Limb (tissue), 2 donors: ENCODE measurements at regions not wholly inside any gene's neighbourhood (a gene's known extent, or its start where the extent isn't known, plus 50 kb on each side); places are given as distances from the start of the nearest gene placed in this dataset.
A peak's percentile ranks its signal among the peaks of the same experiment; 100 is the strongest.
"Not testable (repeated sequence)": the region's sequence is repeated elsewhere in the genome, so short reads cannot be mapped to it uniquely, and the experiment has no call there.

Source experiments
- DNase-seq, 2 donors: peaks; one replicate each; pipeline ENCODE4 v3.0.0-alpha.2; 2016; ENCODE audit errors: extremely low spot score in 2 of 2

DNA sequence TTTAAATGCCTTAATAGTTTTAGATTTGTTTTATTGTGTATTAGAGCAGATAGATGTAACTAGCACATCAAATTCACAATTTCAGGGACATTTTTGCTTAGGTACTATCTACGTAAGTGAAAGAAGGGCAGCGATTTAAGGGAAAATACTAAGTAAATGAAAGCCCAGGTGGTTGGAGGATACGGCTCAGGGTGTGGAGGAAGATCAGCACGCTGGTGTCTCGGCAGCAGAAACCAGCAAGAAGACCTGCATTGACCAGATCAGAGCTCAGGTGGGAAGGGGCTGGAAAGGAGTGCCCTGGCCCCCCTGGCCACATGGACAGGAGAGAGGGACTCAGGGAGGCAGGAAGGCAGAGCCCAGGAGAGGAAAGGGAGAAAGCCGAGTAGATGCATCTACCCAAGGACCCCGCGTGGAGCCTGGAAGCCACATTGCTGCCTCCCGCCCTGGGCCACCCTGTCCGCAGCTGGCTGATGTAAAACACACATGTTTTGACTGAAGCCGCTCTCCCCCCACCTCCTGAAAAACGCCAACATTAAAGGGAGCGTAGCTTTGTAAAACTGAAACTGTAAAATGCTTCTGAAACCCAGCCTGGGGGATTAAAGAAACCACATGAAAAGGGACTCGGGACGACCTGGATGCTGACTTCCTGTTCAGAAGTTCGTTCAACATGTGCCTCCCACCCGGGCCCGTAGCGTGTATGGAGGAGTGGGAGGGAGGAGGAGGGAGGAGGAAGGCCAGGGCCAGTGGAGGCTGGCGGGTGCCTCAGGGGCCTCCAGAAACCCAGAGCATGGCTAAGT is 72.6 kb upstream of the TARDBP start:
- DNase-seq = peak in 1 of 2 donors; percentile 47

DNA sequence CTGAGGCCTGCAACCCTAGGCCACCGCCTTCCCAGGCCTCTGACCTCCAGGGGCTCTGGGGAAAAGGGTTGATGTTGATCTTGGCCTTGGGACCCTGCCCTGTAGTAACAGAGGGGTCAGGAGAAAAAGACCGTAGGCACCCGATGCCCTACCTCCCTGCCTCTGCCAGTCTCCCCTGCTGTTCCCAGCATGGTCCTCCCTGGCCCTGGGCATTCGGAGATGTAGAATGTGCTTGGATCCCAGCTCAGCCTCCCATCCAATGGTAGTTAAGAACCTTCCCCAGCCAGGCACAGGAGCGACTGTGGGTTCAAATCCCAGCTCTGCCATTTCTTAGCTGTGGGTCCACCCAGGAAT is 72.0 kb upstream of the TARDBP start:
- no peak for DNase-seq

DNA sequence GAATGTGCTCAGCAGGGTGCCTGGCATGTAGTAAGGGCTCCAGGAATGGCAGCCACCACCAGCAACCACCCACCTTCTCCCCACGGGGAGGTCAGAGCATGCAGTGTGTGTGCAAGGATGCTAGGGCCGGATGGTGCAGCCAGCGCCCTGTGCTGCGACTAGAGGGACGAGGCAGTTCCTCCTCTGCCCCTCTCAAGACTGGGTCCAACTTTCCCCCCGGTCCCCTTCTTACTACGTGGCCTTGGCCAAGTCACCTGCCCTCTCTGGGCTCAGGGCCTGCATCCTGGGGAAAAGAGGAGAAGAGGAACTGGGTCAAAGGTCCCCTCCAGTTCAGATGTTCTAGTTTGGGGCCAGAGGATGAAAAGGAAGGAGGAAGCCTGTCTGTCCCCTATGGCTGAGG is 71.6 kb upstream of the TARDBP start:
- DNase-seq = no peak

DNA sequence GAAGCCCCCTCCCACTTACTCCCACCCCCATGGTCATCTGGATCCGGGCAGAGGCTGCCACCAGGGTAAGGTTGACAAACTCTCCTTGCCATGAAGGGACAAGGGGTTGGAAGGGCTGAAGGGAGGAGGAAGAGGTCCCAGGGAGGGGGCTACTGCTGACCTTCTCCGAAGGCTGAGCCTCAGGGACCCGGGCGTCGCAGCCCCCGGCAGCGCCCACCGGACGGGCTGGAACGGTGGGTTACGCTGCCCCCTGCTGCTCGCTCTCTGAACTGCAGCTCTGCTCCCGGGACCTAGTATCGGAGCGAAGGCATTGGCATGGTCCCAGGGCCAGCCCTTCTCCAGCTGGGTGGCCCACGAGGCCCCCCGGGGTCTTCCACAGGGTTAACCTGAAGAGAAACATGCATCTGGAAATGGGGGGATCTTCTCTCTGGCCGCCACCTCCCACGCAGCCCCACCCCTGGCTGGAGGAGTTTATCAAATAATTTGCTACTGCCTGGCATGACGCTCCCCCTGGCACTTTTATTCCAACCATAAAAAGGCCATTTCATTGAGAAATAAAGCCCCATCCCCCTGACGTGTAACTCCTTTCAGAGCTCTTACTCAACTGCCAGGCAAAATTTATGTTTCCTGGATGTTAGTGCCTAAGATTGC is 70.4 kb upstream of the TARDBP start:
- peak; percentile 43 to 87 for DNase-seq

DNA sequence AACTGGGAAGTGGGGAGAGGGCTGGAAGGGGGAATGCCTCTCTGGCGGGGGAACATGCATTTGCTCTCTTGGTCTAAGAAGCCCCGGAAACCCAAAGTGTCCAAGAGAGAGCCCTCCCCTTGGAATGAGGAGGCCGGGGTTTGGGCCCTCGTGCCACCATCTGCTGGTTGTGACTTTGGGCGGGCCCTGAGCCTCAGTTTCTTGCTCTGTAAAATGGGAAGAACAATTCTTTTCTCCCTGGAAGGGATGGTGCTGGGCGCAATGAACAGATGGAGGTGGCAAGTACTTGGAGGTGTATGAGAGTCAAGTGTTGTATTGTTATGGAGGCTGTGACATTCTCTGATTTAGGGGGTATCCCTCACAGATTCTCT is 69.9 kb upstream of the TARDBP start:
- DNase-seq = no peak

DNA sequence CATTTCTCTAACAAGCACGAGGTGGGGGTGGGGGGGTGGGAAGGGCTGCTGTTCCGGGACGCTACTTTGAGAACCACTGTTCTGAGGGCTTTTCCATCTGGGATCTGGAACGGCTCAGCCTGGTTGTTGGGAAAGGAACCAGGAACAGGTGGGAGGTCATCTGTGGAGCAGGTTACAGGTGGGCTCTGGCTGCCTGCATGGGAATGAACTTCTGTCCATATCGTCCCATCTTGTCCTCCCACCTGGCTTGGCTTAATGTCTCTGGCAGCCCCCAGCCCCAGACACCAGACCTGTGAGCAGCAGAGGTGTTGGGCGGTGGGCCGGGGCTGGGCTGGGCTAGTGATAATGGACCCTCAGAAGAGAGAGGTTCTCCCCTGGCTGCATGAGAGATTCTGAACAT is 69.4 kb upstream of the TARDBP start:
- DNase-seq = no peak

DNA sequence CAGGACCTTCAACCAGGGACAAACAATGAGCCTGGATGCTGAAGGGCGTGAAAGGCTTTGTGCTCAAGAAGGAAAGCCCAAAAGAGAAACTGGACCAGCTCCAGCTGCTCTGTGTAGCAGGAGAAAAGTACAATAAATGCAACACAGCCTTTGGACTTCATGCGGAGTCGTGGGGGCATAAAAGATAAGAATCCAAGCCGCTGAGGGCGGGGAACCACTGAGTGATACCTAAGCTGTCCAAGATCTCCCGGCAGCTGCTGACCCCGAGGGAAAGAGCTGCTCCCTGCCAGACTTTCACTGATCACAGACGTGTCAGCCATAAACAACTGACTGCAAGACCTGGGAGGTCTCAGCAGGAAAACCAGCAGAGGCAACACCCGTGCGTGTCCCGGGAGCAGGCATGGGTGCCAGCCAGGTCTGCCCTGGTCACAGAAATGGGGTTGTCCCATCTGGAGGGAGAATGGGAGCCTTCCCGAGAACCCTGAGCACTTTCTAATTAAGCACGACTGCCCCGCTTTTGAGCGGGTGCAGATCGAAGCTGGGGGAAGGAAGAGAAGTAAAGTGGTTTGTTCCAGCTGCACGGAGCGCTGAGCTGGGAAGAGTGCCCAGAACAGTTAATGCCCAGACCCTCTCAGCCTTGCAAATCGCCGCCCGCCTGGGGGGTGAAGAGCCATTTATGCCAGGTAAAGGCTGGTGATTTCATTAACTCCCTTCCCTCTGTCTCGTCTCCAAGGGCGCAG is 68.3 kb upstream of the TARDBP start:
- DNase-seq = peak in 1 of 2 donors; percentile 33

DNA sequence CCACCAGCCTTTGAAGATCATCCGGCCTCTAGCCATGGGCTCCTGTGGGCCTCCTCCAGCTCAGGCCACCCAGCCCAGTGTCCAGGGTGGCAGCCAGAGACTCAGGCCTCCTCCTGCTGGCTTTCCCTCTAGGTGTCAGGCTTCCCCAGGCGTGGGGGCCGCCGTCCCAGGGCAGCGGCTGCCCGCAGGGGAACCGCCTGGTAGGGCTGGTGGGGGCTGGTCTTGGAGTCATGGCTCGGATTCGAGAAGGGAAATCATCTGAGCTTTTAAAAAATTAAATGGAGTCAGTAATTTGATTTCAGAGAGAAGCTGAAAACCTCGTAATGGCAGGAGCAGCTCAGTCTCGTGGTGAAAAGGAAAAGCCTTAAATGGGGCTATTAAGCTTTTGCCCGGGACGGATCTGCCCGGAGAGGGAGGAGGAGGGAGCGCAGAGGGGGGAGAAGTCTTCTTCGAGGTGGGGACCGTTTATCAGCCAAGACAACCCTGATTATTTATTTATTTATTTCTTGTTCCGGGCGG is 66.4 kb upstream of the TARDBP start:
- no peak for DNase-seq

DNA sequence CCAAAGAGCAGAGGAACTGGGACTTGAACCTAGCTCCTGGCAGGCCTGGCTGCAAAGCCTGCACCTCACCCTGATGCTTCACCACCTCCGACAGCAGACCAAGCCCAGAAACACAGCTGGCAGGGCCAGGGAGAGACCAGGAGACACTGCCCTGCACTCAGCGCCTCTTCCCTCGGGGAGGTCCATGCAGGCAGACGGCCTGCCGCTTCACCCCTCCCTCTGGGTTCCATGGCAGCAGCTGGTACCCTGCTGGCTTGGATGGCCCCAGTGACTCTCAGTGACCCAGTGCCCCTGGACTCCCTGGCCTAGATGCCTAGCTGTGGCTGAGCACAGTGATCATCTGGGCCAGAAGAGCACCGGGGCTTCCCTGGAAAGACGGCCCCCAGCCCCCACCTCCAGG is 65.3 kb upstream of the TARDBP start:
- DNase-seq = no peak

DNA sequence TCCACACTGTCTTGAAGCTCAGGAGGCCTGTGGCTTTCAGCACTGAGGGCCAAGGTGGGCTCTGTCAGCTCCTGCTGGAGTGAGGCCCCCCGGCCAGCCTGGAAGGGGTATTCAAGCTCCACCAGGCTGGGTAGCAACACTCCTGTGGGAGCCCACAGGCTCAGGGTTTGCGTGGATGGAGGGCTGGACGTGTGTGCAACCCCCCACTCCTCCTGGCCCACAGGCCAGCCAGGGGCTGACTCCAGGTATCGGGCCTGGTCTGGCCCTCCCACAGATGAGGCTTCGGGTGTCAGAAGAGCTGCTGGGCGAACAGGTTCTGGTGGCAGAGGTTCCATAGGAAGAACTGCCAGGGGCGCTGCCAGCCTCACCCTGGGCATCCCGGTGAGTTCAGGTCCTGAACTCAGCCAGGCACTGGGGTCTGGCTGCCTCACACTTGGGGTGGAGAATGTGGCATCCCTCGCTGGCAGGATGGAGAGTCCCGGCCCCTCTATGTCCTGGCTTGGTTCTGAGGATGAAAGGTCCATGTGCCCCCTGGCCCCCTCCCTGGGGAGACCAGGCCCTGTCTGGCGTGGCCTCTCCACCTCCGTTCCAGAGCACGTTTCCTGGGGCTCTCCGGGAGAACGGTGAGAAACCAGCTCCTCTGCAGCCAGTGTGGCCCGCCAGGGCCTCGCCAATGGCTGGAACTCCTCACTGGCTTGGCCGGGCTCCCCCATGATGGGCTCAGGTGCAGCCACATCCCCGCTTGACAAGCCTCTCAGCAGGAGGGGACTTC is 64.6 kb upstream of the TARDBP start:
- DNase-seq = no peak

DNA sequence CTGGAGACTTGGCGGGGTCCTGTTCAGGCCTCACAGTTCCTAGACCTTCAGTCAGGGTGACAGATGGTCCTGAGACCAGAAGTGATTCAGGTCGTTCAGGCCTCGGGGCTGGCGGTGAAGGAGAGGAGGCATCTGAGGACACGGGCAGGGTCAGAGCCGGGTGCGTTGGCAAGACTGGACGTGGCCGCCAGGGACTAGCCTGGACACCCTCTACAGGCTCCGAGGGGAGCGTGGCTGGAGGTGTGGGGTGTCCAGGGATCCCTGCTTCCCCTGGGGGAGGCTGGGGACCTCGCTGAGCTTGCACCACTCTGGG is 64.0 kb upstream of the TARDBP start:
- DNase-seq = no peak

DNA sequence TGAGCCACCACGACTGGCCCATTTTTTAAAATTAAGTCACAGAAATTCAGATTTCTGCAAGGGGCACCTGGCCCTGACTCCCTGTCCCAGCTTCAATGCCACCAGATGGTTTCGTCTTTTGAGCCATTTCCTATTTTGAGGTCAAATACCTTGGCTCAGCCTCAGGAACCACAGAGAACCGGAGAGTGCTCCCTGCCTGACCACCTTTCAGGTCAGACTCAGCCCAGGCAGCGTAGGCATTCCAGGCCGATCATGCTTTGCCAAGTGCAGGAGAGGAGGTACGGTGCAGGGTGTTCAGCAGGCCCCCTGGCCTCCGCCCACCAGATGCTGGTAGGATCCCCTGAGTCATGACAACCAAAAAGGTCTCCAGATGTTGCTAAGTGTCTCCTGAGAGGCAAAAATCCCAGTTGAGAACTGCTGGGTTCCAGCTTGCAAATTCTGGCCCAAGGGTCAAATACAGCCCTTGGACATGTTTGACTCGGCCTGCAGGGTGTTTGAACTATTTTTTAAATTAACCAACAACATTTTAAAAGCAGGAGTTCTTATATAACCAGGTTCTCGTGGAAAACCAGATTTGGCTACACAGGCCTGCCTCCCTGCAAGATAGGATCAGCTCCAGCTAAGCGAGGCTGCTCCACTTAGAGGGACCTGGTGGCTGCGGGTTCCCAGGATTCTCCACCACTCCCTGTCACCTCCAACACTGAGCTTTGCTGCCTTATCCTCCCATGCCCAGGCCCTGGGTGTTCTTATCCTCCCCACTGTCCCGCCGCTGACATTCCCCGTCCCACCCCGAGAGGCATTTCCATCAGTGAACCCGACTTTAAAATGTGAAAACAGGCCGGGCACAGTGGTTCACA is 61.9 kb upstream of the TARDBP start:
- DNase-seq = no peak

DNA sequence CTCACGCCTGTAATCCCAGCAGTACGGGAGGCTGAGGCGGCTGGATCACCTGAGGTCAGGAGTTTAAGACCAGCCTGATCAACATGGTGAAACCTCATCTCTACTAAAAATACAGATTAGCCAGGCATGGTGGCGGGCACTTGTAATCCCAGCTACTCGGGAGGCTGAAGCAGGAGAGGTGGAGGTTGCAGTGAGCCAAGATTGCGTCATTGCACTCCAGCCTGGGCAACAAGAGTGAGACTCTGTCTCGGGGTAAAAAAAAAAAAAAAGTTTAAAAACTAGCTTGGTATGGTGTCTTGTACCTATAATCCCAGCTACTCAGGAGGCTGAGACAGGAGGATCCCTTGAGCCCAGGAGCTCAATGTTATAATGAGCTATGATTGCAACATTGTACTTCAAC is 61.2 kb upstream of the TARDBP start:
- DNase-seq = not testable (repeated sequence)

DNA sequence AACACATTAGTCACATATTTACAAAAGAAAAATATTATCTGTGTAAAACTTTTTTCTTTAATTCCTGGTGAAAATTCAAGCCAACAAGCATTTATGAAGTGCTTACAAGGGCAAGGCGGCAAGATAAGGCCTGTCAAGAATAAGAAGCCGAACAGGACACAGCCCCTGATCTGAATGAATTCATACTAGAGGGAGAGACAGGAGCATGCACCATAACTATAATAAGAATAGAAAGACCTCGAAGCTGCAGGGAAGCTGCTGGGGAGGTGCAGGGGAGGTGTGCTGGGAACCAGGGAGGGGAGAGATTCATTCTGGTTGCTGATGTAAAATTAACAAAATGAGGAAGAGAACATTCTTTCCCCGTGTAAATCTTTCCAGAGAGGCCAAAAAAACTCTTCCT is 60.5 kb upstream of the TARDBP start:
- DNase-seq = no peak

DNA sequence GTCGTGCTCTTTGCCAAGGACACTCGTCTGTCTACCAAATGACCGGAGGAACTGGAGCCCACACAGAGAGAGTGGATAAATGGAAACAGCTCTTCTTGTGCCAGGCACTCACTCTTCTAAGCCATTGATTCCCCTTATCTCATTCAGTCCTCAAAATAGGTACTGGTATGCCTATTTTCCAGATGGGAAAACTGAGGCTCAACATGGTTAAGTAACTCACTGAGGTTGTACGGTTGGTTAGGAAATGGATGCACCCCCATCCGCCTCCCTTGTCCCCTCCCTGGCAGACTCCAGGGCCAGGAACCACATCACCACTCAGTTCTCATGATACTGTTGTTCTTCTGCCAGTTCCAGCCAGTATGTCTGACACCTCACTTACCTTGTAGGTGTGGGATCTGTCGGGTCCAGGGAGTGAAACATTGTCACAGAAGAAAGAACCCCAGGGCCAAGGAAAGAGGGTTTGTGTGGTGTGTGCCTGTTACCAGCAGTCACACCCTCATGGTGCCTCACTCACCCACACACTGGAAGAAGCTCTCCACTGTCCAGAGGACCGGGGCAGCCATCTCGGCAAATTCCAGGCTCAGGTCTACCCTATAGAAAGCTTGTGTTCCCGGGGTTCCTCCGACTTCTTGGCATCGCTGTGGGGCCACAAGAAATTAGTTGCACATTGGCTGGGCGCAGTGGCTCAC is 58.8 kb upstream of the TARDBP start:
- no peak for DNase-seq

DNA sequence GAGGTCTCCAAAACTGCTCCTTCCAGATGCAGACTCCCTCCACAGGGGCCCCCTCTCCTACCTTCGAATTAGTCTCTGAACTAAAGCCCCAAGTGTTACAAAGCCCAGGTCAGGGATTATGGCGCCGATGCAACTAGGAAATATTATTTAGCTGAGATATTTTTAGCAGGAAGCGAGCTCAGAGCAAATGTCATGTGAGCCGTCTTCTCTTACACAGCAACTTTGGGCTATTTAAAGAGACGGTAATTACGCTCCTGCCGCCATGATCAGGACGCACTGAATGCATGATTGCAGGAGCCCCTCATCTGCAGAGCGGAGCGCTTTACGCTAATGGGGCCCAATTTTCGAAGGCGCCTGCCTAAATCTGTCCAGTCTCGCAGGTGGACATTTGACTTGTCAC is 55.3 kb upstream of the TARDBP start:
- no peak for DNase-seq

DNA sequence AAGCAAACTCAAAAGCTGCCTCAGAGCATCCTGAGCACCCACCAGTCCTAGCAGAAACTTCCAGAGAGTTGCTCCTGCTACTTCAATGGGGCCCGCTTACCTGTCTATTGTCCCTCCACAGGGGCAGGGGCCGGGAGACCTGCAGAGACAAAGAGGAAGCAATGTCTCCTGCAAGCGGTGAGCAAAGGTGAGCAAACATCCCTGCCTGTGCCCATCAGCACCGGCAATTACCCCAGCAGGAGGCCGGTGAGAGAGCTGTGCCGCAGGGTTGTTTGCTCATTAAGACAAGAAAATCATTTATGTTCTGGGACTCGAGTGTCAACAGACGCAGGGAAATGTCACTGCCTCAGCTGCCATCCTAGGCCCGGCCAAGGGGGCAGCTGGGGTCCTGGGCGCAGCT is 53.8 kb upstream of the TARDBP start:
- DNase-seq = no peak

DNA sequence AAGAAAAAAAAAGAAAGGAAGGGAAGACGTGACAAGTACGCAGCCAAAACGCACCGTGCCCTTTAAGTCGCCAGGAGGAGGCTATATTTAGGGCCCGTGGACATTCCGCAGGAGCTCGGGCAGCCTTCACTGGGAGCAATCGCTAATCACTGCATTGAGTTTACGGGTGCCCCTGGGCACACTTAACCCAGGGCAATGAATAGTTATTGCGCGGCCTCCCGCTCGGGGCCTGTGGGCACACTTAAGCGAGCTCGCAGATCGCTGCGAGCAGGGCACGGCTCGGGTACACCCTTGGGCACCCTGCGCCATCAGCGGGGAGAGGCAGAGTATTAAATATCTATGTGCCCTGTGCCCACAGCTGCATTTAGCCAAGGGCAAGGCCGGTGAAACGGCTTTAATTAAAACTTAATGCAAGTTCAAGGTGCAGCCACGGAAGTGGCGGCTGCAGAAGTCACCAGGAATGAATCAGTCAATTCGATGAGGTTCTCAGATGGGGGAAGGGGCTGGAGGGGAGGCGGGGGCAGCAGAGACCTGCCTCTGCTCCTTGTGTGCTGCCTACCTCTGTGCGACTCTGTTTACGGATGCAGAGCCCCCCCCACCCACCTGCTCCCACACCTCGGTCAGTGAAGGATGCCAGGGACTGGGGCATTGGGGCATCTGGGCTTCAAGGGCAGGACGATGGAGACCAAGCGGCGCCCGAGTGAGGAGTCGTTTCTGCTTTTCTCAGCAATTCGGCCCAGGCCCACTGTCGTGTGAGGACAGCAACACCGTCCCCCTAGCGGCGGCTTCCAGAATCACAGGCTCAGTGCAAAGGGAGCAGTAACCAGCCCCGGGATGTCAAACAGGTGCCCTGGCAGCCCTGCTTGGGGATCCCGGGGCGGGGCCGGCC is 51.8 kb upstream of the TARDBP start:
- DNase-seq = peak; percentile 70 to 88

DNA sequence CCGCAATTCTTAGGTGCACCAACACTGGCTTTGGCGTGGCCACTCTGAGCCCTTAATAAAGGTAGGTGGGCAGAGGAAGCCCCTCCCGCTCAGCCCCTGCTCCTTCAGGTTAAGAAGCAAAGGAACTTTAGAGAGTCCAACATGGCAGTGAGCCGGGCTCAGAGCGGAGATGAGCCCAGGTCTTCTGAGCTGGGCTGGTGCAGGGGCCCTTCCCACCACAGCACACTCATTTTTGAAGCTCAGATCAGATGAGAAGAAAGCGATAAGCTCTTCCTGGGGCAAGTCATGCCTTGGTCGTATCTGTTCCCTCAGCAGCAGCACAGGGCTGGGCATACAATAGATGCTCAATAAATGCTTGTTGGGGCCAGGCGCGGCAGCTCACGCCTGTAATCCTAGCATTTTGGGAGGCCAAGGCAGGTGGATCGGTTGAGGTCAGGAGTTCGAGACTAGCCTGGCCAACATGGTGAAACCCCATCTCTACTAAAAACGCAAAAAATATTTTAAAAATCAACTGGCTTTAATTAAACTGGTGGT is 51.1 kb upstream of the TARDBP start:
- no peak for DNase-seq
